ENCODE measurements at regions not wholly inside any gene's neighbourhood (a gene's known extent, or its start where the extent isn't known, plus 50 kb on each side); places are given as distances from the start of the nearest gene placed in this dataset.

DNA sequence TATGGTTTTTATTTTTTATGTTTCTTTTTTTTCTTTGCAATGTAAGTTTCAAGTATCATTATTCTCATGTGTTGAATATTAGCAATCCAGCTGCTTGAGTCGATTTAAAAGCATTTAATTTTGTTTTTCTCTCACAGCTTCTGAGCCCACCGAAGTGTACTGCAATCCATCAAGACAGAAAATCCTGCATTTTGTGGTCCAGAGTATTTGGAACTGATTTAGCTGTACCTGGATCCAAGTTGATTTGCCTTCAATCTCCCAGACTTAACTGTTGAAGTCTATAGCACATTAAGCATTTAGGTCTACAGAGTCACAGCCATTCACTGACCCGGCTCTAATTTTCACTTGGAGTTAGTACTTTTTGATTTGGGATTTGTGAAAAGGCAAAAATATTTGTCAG, 622.9 kb upstream of the ADAMTS5 start:
- Histone ChIP-seq H3K4me1 (ENCODE audit: insufficient read depth) (no peaks in the 10 kb centered on the region), H3K9me3 (no peaks in the 10 kb centered on the region), H3K27me3 (no peaks in the 10 kb centered on the region), H3K36me3 (no peaks in the 10 kb centered on the region), H3K4me3 (no peak overlapping the region), H3K27ac (no peak overlapping the region)
- intact Hi-C loops (cut with DNase I), result no loop called here
- TF ChIP-seq, protein P1, sequence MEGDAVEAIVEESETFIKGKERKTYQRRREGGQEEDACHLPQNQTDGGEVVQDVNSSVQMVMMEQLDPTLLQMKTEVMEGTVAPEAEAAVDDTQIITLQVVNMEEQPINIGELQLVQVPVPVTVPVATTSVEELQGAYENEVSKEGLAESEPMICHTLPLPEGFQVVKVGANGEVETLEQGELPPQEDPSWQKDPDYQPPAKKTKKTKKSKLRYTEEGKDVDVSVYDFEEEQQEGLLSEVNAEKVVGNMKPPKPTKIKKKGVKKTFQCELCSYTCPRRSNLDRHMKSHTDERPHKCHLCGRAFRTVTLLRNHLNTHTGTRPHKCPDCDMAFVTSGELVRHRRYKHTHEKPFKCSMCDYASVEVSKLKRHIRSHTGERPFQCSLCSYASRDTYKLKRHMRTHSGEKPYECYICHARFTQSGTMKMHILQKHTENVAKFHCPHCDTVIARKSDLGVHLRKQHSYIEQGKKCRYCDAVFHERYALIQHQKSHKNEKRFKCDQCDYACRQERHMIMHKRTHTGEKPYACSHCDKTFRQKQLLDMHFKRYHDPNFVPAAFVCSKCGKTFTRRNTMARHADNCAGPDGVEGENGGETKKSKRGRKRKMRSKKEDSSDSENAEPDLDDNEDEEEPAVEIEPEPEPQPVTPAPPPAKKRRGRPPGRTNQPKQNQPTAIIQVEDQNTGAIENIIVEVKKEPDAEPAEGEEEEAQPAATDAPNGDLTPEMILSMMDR (IDR thresholded peaks at IDR 0.05), result no peak
- TF ChIP-seq POLR2A (IDR thresholded peaks at IDR 0.05) (no peak), EP300 (IDR thresholded peaks at IDR 0.05) (no peak)
- WGBS, 3 donors, result 52 to 67% (median 54%) methylated on average over 3 of the region's 3 CpGs
- DNase-seq, result no peak

DNA sequence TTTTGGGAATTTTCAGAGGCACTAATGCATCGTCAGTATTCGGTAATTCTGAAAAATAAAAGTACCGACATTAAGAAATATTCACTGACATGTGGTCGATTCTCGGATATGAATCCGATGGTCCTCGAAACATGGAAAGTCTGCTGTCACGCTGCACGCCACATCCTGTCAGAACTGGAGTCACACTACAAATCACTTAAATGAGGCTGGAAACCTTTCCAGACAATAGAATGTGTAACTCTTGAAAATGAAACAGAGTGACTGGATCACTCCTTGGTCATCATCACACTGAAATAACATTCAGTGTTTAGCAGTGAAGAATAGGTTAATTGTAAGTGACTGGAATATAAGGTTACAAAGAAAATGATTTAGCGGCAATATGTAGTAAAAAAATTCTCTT, 620.1 kb upstream of the ADAMTS5 start:
- H3K4me1 ChIP-seq (ENCODE audit: insufficient read depth), result no peaks in the 10 kb centered on the region
- no peak overlapping the region for H3K27ac ChIP-seq
- no peak for TF ChIP-seq POLR2A (IDR thresholded peaks at IDR 0.05)
- no peak for TF ChIP-seq EP300 (IDR thresholded peaks at IDR 0.05)
- TF ChIP-seq, protein P1 (IDR thresholded peaks at IDR 0.05), result no peak
- no peak for DNase-seq
- WGBS, 3 donors, result 94 to 96% (median 95%) methylated on average over 10 of the region's 10 CpGs
- intact Hi-C loops (cut with DNase I), result no loop called here
- H3K4me3 ChIP-seq, result no peak overlapping the region
- no peaks in the 10 kb centered on the region for H3K36me3 ChIP-seq
- no peaks in the 10 kb centered on the region for H3K27me3 ChIP-seq
- no peaks in the 10 kb centered on the region for H3K9me3 ChIP-seq

DNA sequence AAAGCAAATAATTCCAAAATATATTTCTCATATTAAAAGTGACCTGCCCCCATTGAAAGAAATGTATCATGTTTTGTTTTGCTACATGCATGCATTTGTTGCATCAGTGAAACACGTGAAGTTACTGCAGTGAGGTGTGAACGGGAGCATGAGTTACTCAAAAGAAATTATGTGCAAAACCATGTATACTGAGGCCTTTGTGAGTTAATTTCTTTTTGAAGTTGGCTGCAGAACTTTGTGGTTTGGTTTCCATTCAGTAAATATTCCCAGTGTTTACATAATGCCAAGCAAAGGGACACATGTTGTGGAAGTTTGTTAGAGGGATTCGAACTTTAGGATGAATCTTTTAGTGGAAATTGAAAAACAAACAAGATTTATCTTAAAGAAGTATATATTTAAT, 619.4 kb upstream of the ADAMTS5 start:
- TF ChIP-seq POLR2A (IDR thresholded peaks at IDR 0.05) (no peak), EP300 (IDR thresholded peaks at IDR 0.05) (no peak)
- TF ChIP-seq, protein P1 (IDR thresholded peaks at IDR 0.05), result no peak
- no peaks in the 10 kb centered on the region for H3K4me1 ChIP-seq (ENCODE audit: insufficient read depth)
- H3K9me3 ChIP-seq, result no peaks in the 10 kb centered on the region
- H3K36me3 ChIP-seq, result no peaks in the 10 kb centered on the region
- H3K27ac ChIP-seq, result no peak overlapping the region
- no peak overlapping the region for H3K4me3 ChIP-seq
- intact Hi-C loops (cut with DNase I), result no loop called here
- WGBS, 3 donors, result 57 to 72% (median 59%) methylated on average over 3 of the region's 3 CpGs
- H3K27me3 ChIP-seq, result no peaks in the 10 kb centered on the region
- DNase-seq, result no peak

DNA sequence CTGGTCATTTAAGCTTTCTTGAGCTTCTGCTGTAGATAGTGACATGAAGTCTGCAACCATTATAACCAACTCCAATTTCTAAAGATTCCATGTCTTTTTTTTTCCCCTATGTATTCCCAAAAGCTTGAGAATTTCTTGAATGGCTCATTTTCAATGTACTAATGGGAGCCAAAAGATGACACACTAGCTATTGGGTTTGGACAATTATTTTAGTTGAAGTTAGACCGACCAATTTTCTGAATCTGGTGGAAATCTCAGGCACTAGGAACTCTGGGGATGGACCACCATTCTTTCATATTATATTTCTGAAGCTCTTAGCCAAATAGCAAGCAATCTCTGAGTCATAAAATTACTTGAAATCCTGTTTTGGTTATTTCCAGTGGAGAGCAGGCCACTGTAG, 617.4 kb upstream of the ADAMTS5 start:
- no peaks in the 10 kb centered on the region for H3K4me1 ChIP-seq (ENCODE audit: insufficient read depth)
- no peaks in the 10 kb centered on the region for H3K9me3 ChIP-seq
- DNase-seq, result no peak
- H3K27ac ChIP-seq, result no peak overlapping the region
- intact Hi-C loops (cut with DNase I), result no loop called here
- H3K4me3 ChIP-seq, result no peak overlapping the region
- WGBS, 3 donors, result 82 to 97% (median 83%) methylated on average over 1 of the region's 1 CpG
- no peaks in the 10 kb centered on the region for H3K27me3 ChIP-seq
- no peaks in the 10 kb centered on the region for H3K36me3 ChIP-seq
- no peak for TF ChIP-seq POLR2A (IDR thresholded peaks at IDR 0.05)
- TF ChIP-seq, protein P1 (IDR thresholded peaks at IDR 0.05), result no peak
- no peak for TF ChIP-seq EP300 (IDR thresholded peaks at IDR 0.05)
